Esophagus squamous epithelium (tissue), 4 donors: ENCODE measurements at regions not wholly inside any gene's neighbourhood (a gene's known extent, or its start where the extent isn't known, plus 50 kb on each side); places are given as distances from the start of the nearest gene placed in this dataset.

ENCODE experiments used
- CTCF ChIP-seq, 6 experiments: fragments of 450-650 bp in 4 of 6; fragments of 200-600 bp in 2 of 6; sonication (generic) in 2 of 6; IDR thresholded peaks; one replicate each; pipeline ENCODE4 v1.5.1; 2016 to 2019; ENCODE audit warnings: antibody characterized with exemption in 6 of 6, mild to moderate bottlenecking in 4 of 6, moderate library complexity in 4 of 6
- POLR2A ChIP-seq, 4 donors: fragments of 450-650 bp; IDR thresholded peaks; one replicate each; pipeline ENCODE4 v1.6.1; 2017; ENCODE audit warnings: antibody characterized with exemption in 4 of 4, mild to moderate bottlenecking in 4 of 4, moderate library complexity in 3 of 4

GRCh38 chr6:80454197-80454596, 347.7 kb downstream of the BCKDHB start:
- TF ChIP-seq CTCF (IDR thresholded peaks at IDR 0.05): no peak
- no peak for TF ChIP-seq POLR2A (IDR thresholded peaks at IDR 0.05)
